GM12878 (cell line): ENCODE measurements at regions not wholly inside any gene's neighbourhood (a gene's known extent, or its start where the extent isn't known, plus 50 kb on each side); places are given as distances from the start of the nearest gene placed in this dataset.

Source experiments
- ATAC-seq: fragments of 200-7000 bp; cut with Tn5 transposase; 3 replicates; pipeline ENCODE4 v1.9.1; 2020; ENCODE audit warnings: mild to moderate bottlenecking, moderate library complexity
- BruUV-seq: library from RNA; stranded (reverse); fragments of 400-500 nt; replicated peaks from 2 replicates; lab custom pipeline; 2021; lab: Mats Ljungman, UMichigan
- CTCF ChIA-PET: fragments of 300-600 bp; sonication (Branson Sonifier 250); formaldehyde crosslinking; extraction: SDS; loops from one replicate; lab custom pipeline; 2021; ENCODE audit warnings: inconsistent platforms; lab: Yijun Ruan, JAX
- POLR2A ChIA-PET: fragments of 350-600 bp; formaldehyde crosslinking; extraction: SDS; loops from one replicate; lab custom pipeline; 2021; ENCODE audit warnings: inconsistent platforms; lab: Charles Lee
- RAD21 ChIA-PET: fragments of 300-600 bp; sonication (Branson Sonifier 250); formaldehyde crosslinking; loops from one replicate; lab custom pipeline; 2023; ENCODE audit warnings: antibody characterized with exemption; ENCODE audit not compliant: unreplicated experiment; lab: Charles Lee
- SMC1A ChIA-PET: fragments of 300-600 bp; sonication (Branson Sonifier 250); formaldehyde crosslinking; loops from one replicate; lab custom pipeline; 2023; ENCODE audit not compliant: unreplicated experiment, uncharacterized antibody; lab: Charles Lee
- DNase-seq: peaks from one replicate; pipeline ENCODE4 v3.0.0-alpha.2; 2011; ENCODE audit warnings: low read depth, low spot score
- FAIRE-seq: peaks from 3 replicates; lab custom pipeline; 2011; peaks lifted over from hg19 to GRCh38; lab: Jason Lieb, UNC
- H2AFZ ChIP-seq: 2 replicates; pipeline ENCODE4 v1.6.0; 2011; ENCODE audit warnings: low read depth, low read length, control low read depth; ENCODE audit not compliant: control insufficient read depth
- H3K27ac ChIP-seq: 2 replicates; pipeline ENCODE4 v1.5.1; 2011; ENCODE audit warnings: control low read depth; ENCODE audit not compliant: control insufficient read depth, insufficient read depth
- H3K27me3 ChIP-seq, 2 experiments: replicated peaks in 1 of 2; 2 replicates each; pipeline versions ENCODE4 v1.6.0 to v1.6.1; 2011; ENCODE audit warnings: low read length in 1 of 2; ENCODE audit not compliant: control insufficient read depth in 2 of 2, insufficient read depth in 2 of 2
- H3K36me3 ChIP-seq, 2 experiments: 2 replicates each; pipeline ENCODE4 v1.5.1; 2011; ENCODE audit warnings: low read length in 1 of 2; ENCODE audit not compliant: control insufficient read depth in 2 of 2, insufficient read depth in 2 of 2
- H3K4me1 ChIP-seq: 2 replicates; pipeline ENCODE4 v1.6.1; 2011; ENCODE audit warnings: mild to moderate bottlenecking, low read length, moderate library complexity, mixed read lengths; ENCODE audit not compliant: control insufficient read depth, insufficient read depth
- H3K4me2 ChIP-seq: 2 replicates; pipeline ENCODE4 v1.6.0; 2011; ENCODE audit warnings: control low read depth; ENCODE audit not compliant: control insufficient read depth, insufficient read depth
- H3K4me3 ChIP-seq: fragments of 200-600 bp; sonication (generic); 2 replicates; pipeline ENCODE4 v1.5.1; 2016
- H3K79me2 ChIP-seq: 2 replicates; pipeline ENCODE4 v1.6.0; 2011; ENCODE audit warnings: low read length; ENCODE audit not compliant: control insufficient read depth, insufficient read depth
- H3K9ac ChIP-seq: 2 replicates; pipeline ENCODE4 v1.8.0; 2011; ENCODE audit warnings: low read length, control low read depth, mixed read lengths; ENCODE audit not compliant: control insufficient read depth, insufficient read depth
- H3K9me3 ChIP-seq: replicated peaks from 3 replicates; pipeline ENCODE4 v1.5.1; 2011; ENCODE audit warnings: mild to moderate bottlenecking, low read length; ENCODE audit not compliant: control insufficient read depth, insufficient read depth
- H4K20me1 ChIP-seq: 2 replicates; pipeline ENCODE4 v1.6.0; 2011; ENCODE audit not compliant: control insufficient read depth, insufficient read depth
- BCLAF1 ChIP-seq: fragments of 450-650 bp; IDR thresholded peaks from 2 replicates; pipeline ENCODE4 v1.6.1; 2017; ENCODE audit warnings: antibody characterized with exemption, mild to moderate bottlenecking, moderate library complexity
- BMI1 ChIP-seq: fragments of 450-650 bp; IDR thresholded peaks from 2 replicates; pipeline ENCODE4 v1.6.1; 2016; ENCODE audit warnings: mild to moderate bottlenecking, moderate library complexity, borderline replicate concordance
- ELK1 ChIP-seq: IDR thresholded peaks from 2 replicates; pipeline ENCODE4 v1.6.1; 2012; ENCODE audit warnings: low read depth, low read length, improper control_type of control experiment
- HCFC1 ChIP-seq: fragments of 150-350 bp; IDR thresholded peaks from 2 replicates; pipeline ENCODE4 v1.6.1; 2014; ENCODE audit warnings: low read length
- MXI1 ChIP-seq: fragments of 150-350 bp; IDR thresholded peaks from 2 replicates; pipeline ENCODE4 v1.6.1; 2011; ENCODE audit warnings: low read depth, mild to moderate bottlenecking, inconsistent platforms, low read length, improper control_type of control experiment
- NFXL1 ChIP-seq: fragments of 450-650 bp; IDR thresholded peaks from 2 replicates; pipeline ENCODE4 v1.6.1; 2017; ENCODE audit warnings: antibody characterized with exemption, mild to moderate bottlenecking, borderline replicate concordance
- NFYB ChIP-seq: IDR thresholded peaks from 2 replicates; pipeline ENCODE4 v1.6.1; 2011; ENCODE audit warnings: low read depth, mild to moderate bottlenecking, low read length, improper control_type of control experiment, moderate library complexity; ENCODE audit not compliant: insufficient read depth
- NR2C1 ChIP-seq: fragments of 450-650 bp; IDR thresholded peaks from 2 replicates; pipeline ENCODE4 v1.6.1; 2017; ENCODE audit warnings: antibody characterized with exemption, mild to moderate bottlenecking, moderate library complexity
- RELB ChIP-seq: fragments of 450-650 bp; IDR thresholded peaks from 2 replicates; pipeline ENCODE4 v1.6.1; 2017; ENCODE audit warnings: low read depth, mild to moderate bottlenecking, moderate library complexity
- SIX5 ChIP-seq: IDR thresholded peaks from 2 replicates; pipeline ENCODE4 v1.6.1; 2011; ENCODE audit warnings: mild to moderate bottlenecking, low read depth, low read length, moderate library complexity; ENCODE audit not compliant: severe bottlenecking
- SMARCA5 ChIP-seq: fragments of 450-650 bp; IDR thresholded peaks from 2 replicates; pipeline ENCODE4 v1.6.1; 2017; ENCODE audit warnings: mild to moderate bottlenecking
- SP1 ChIP-seq: IDR thresholded peaks from one replicate; pipeline ENCODE4 v1.6.1; 2011; ENCODE audit warnings: low read depth, low read length
- WGBS: methylation state at CpG from one replicate; pipeline ENCODE4 v1.1.6; 2016; ENCODE audit warnings: low lambda C conversion rate; ENCODE audit not compliant: insufficient replicate concordance, insufficient coverage; ENCODE audit errors: missing lambda C conversion rate; 5-methylcytosine and 5-hydroxymethylcytosine counted together
- in situ Hi-C: fragments of 300-500 bp; cut with MboI; formaldehyde crosslinking; loops from 9 replicates; pipeline ENCODE4 v1.14.3; 2018; ENCODE audit warnings: mixed read lengths
- intact Hi-C: fragments of 100-400 bp; cut with micrococcal nuclease; formaldehyde crosslinking; loops from one replicate; pipeline ENCODE4 v1.14.2; 2022; ENCODE audit not compliant: unreplicated experiment

- H3K79me2 ChIP-seq, result no peaks in the 10 kb centered on the region
- no peak overlapping the region for H3K4me2 ChIP-seq
- no peaks in the 10 kb centered on the region for H4K20me1 ChIP-seq
- H3K4me3 ChIP-seq, result no peak overlapping the region
- ChIA-PET POLR2A (no interaction called here), CTCF (no interaction called here), SMC1A (no interaction called here), RAD21 (no interaction called here)
- TF ChIP-seq NR2C1 (no peak), SMARCA5 (no peak)
- intact Hi-C loops, result loop anchor here (10.0 kb wide), 1 partner anchor 273 kb away; no protein-coding TSS in a partner anchor
- no TSS peak for BruUV-seq
- no peak for ATAC-seq
- in situ Hi-C loops, result no loop called here
- no peak for FAIRE-seq
- H3K9me3 ChIP-seq, result no peaks in the 10 kb centered on the region
- H3K4me1 ChIP-seq, result no peaks in the 10 kb centered on the region
- DNase-seq, result no peak
- 12% methylated on average over 2 of the region's 2 CpGs for WGBS
- H3K9ac ChIP-seq, result no peak overlapping the region
- no peaks in the 10 kb centered on the region for H3K27me3 ChIP-seq
- H3K36me3 ChIP-seq, result no peaks in the 10 kb centered on the region
- no peak overlapping the region for H2AFZ ChIP-seq
- H3K27ac ChIP-seq, result no peak overlapping the region
These were observed 142.8 kb upstream of the STK32A start for GRCh38 chr5:147092044-147092443.

GRCh38 chr5:147093138-147093537 lies 141.7 kb upstream of the STK32A start:
- Histone ChIP-seq H4K20me1 (no peaks in the 10 kb centered on the region), H3K36me3 (no peaks in the 10 kb centered on the region), H3K27ac (no peak overlapping the region), H2AFZ (no peak overlapping the region), H3K9me3 (no peaks in the 10 kb centered on the region), H3K9ac (no peak overlapping the region), H3K4me2 (no peak overlapping the region), H3K4me1 (no peaks in the 10 kb centered on the region), H3K27me3 (no peaks in the 10 kb centered on the region), H3K4me3 (no peak overlapping the region), H3K79me2 (no peaks in the 10 kb centered on the region)
- intact Hi-C loops (loop anchor here (10.0 kb wide), 1 partner anchor 272 kb away; no protein-coding TSS in a partner anchor), in situ Hi-C loops (no loop called here)
- WGBS, result 63% methylated on average over 2 of the region's 2 CpGs
- ChIA-PET POLR2A (no interaction called here), CTCF (no interaction called here), SMC1A (no interaction called here), RAD21 (no interaction called here)
- ATAC-seq, result no peak
- no TSS peak for BruUV-seq
- DNase-seq, result no peak
- FAIRE-seq, result no peak
- TF ChIP-seq SP1, result no peak
- no peak for TF ChIP-seq RELB
- no peak for TF ChIP-seq HCFC1
- no peak for TF ChIP-seq MXI1
- no peak for TF ChIP-seq BMI1
- no peak for TF ChIP-seq SIX5
- no peak for TF ChIP-seq NFYB
- no peak for TF ChIP-seq ELK1
- TF ChIP-seq BCLAF1, result no peak
- TF ChIP-seq NFXL1, result no peak
